DOHH2 (cell line): ENCODE measurements at regions not wholly inside any gene's neighbourhood (a gene's known extent, or its start where the extent isn't known, plus 50 kb on each side); places are given as distances from the start of the nearest gene placed in this dataset.

Source experiments
- EZH2phosphoT487 ChIP-seq: fragments of 200-600 bp; sonication (generic); IDR thresholded peaks from 2 replicates; pipeline ENCODE4 v1.6.1; 2017; ENCODE audit warnings: borderline replicate concordance, mild to moderate bottlenecking, antibody characterized with exemption, low read length, moderate library complexity, mixed read lengths
- TF ChIP-seq, protein P1 (sequence below): fragments of 200-600 bp; sonication (generic); IDR thresholded peaks from one replicate; pipeline ENCODE4 v1.5.1; 2014; ENCODE audit warnings: antibody characterized with exemption, mild to moderate bottlenecking, low read depth, low read length; ENCODE audit not compliant: poor library complexity, severe bottlenecking

DNA sequence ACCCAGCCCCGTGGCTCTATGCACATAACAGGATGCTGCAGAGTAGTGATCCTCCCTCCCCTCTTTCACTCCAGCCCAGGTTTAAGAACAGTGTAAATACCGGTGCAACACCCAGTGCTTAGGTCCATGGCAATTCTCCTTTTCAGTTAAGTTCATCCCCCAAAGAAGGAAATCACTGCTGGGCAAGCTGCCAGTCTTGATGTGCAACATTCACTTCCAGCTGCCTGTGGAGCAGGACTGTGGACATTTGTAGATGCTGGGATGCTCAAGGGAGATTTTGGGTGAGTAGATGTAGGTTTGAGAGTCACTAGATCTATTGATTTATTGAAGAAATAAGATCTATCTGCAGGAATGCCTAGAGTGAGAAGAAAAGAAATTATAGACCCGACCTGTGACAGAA, 294.3 kb upstream of the KIAA1217 start:
- TF ChIP-seq, protein P1, sequence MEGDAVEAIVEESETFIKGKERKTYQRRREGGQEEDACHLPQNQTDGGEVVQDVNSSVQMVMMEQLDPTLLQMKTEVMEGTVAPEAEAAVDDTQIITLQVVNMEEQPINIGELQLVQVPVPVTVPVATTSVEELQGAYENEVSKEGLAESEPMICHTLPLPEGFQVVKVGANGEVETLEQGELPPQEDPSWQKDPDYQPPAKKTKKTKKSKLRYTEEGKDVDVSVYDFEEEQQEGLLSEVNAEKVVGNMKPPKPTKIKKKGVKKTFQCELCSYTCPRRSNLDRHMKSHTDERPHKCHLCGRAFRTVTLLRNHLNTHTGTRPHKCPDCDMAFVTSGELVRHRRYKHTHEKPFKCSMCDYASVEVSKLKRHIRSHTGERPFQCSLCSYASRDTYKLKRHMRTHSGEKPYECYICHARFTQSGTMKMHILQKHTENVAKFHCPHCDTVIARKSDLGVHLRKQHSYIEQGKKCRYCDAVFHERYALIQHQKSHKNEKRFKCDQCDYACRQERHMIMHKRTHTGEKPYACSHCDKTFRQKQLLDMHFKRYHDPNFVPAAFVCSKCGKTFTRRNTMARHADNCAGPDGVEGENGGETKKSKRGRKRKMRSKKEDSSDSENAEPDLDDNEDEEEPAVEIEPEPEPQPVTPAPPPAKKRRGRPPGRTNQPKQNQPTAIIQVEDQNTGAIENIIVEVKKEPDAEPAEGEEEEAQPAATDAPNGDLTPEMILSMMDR = no peak
- TF ChIP-seq EZH2phosphoT487 = no peak
